Caco-2 (cell line): ENCODE measurements at regions not wholly inside any gene's neighbourhood (a gene's known extent, or its start where the extent isn't known, plus 50 kb on each side); places are given as distances from the start of the nearest gene placed in this dataset.

Experiments
- BruUV-seq: library from RNA; stranded (reverse); fragments of 400-500 nt; replicated peaks from 2 replicates; lab custom pipeline; 2021; lab: Mats Ljungman, UMichigan
- CTCF ChIA-PET: fragments of 300-600 bp; sonication (Branson Sonifier 250); formaldehyde crosslinking; loops from one replicate; lab custom pipeline; 2022; ENCODE audit warnings: antibody characterized with exemption; lab: Charles Lee
- POLR2A ChIA-PET: fragments of 300-600 bp; sonication (Branson Sonifier 250); formaldehyde crosslinking; loops from one replicate; lab custom pipeline; 2022; ENCODE audit warnings: antibody characterized with exemption; lab: Charles Lee
- DNase-seq, 2 experiments: peaks; one replicate each; pipeline versions ENCODE4 v3.0.0 to v3.0.0-alpha.2; 2020 to 2022
- H3K27me3 ChIP-seq: replicated peaks from 2 replicates; pipeline ENCODE4 v1.6.0; 2011; ENCODE audit warnings: low read length; ENCODE audit not compliant: control insufficient read depth, insufficient read depth
- H3K36me3 ChIP-seq: 2 replicates; pipeline ENCODE4 v1.5.1; 2011; ENCODE audit warnings: low read length; ENCODE audit not compliant: control insufficient read depth, insufficient read depth
- H3K4me1 ChIP-seq: fragments of 250-450 bp; sonication (Bioruptor Pico); 2 replicates; pipeline ENCODE4 v1.5.1; 2020; ENCODE audit warnings: mild to moderate bottlenecking
- H3K4me3 ChIP-seq: 2 replicates; pipeline ENCODE4 v1.5.1; 2011; ENCODE audit warnings: low read depth, mild to moderate bottlenecking, control low read depth, low read length
- H3K9me3 ChIP-seq: fragments of 250-450 bp; sonication (Bioruptor Pico); 2 replicates; pipeline ENCODE4 v1.5.1; 2020; ENCODE audit warnings: mild to moderate bottlenecking, moderate library complexity
- H3K27ac Mint-ChIP-seq: one replicate; pipeline ENCODE4 v1.8.0; 2022; ENCODE audit warnings: mixed read lengths; ENCODE audit not compliant: unreplicated experiment
- H3K27me3 Mint-ChIP-seq: one replicate; pipeline ENCODE4 v1.8.0; 2022; ENCODE audit warnings: mixed read lengths; ENCODE audit not compliant: insufficient read depth, unreplicated experiment
- H3K36me3 Mint-ChIP-seq: one replicate; pipeline ENCODE4 v1.8.0; 2022; ENCODE audit warnings: mild to moderate bottlenecking, mixed read lengths; ENCODE audit not compliant: insufficient read depth, unreplicated experiment
- H3K4me1 Mint-ChIP-seq: one replicate; pipeline ENCODE4 v1.8.0; 2022; ENCODE audit warnings: low read depth, mixed read lengths; ENCODE audit not compliant: unreplicated experiment
- H3K4me3 Mint-ChIP-seq: one replicate; pipeline ENCODE4 v1.8.0; 2022; ENCODE audit warnings: mild to moderate bottlenecking, moderate library complexity, mixed read lengths; ENCODE audit not compliant: unreplicated experiment
- H3K9me3 Mint-ChIP-seq: one replicate; pipeline ENCODE4 v1.8.0; 2022; ENCODE audit warnings: mixed read lengths; ENCODE audit not compliant: unreplicated experiment
- intact Hi-C: fragments of 100-400 bp; cut with micrococcal nuclease; formaldehyde crosslinking; loops from one replicate; pipeline ENCODE4 v1.10.0; 2022; ENCODE audit not compliant: unreplicated experiment
- TF ChIP-seq, protein P1 (sequence below), 2 experiments: fragments of 200-600 bp in 1 of 2; IDR thresholded peaks; 1 replicate in 1 of 2; 2 replicates in 1 of 2; pipeline versions ENCODE4 v1.5.1 to v1.8.0; 2011 to 2022; ENCODE audit warnings: antibody characterized with exemption in 1 of 2, control low read depth in 1 of 2, inconsistent platforms in 1 of 2, low read depth in 1 of 2, low read length in 1 of 2, mild to moderate bottlenecking in 1 of 2, moderate library complexity in 1 of 2; ENCODE audit not compliant: insufficient read depth in 1 of 2, severe bottlenecking in 1 of 2, unreplicated experiment in 1 of 2

DNA sequence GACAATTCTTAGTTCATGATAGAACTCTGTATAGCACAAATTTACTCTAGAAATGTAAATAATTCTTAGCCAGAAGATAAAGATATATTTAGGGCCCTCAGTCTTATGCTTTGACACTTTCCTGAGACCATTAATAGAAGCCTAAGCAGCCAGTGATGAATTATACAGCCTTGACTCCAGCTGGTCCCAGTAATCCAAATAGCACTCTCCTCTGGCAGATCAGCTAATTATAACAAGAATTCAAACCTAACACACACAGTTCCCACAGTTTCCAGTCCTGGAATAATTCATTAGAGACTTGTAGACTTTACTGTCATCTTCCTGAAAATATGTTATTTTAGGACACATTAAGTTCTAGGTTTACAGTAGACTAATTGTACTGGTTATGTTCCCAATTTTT lies 50.4 kb downstream of the SHOC1 start:
- Mint-ChIP-seq H3K36me3 (no peaks in the 10 kb centered on the region), H3K9me3 (peaks cover 2% of the 10 kb centered on the region)

DNA sequence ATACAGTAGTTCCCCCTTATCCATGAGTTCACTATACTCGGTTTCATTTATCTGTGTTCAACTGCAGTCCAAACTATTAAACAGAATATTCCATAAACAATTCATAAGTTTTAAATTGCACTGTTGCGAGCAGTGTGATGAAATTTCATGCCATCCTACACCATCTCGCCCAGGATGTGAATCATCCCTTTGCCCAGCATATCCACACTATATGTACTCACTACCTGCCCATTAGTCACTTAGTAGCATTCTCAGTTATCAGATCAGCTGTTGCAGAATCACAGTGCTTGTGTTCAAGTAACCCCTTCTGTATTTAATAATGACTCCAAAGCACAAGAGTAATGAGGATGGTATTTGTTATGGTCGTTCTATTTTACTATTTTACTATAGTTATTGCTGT lies 51.5 kb downstream of the SHOC1 start:
- no TSS peak for BruUV-seq
- ChIA-PET POLR2A (no interaction called here), CTCF (no interaction called here)
- no peaks in the 10 kb centered on the region for H3K9me3 Mint-ChIP-seq
- Histone ChIP-seq H3K4me1 (no peaks in the 10 kb centered on the region), H3K9me3 (no peaks in the 10 kb centered on the region), H3K36me3 (no peaks in the 10 kb centered on the region), H3K4me3 (no peak overlapping the region), H3K27me3 (no peaks in the 10 kb centered on the region)
- no peak for DNase-seq
- no peaks in the 10 kb centered on the region for H3K27me3 Mint-ChIP-seq
- H3K4me1 Mint-ChIP-seq = no peaks in the 10 kb centered on the region
- intact Hi-C loops = no loop called here
- H3K36me3 Mint-ChIP-seq = no peaks in the 10 kb centered on the region
- no peak overlapping the region for H3K27ac Mint-ChIP-seq
- TF ChIP-seq, protein P1, sequence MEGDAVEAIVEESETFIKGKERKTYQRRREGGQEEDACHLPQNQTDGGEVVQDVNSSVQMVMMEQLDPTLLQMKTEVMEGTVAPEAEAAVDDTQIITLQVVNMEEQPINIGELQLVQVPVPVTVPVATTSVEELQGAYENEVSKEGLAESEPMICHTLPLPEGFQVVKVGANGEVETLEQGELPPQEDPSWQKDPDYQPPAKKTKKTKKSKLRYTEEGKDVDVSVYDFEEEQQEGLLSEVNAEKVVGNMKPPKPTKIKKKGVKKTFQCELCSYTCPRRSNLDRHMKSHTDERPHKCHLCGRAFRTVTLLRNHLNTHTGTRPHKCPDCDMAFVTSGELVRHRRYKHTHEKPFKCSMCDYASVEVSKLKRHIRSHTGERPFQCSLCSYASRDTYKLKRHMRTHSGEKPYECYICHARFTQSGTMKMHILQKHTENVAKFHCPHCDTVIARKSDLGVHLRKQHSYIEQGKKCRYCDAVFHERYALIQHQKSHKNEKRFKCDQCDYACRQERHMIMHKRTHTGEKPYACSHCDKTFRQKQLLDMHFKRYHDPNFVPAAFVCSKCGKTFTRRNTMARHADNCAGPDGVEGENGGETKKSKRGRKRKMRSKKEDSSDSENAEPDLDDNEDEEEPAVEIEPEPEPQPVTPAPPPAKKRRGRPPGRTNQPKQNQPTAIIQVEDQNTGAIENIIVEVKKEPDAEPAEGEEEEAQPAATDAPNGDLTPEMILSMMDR (IDR thresholded peaks at IDR 0.05; ENCODE audit: insufficient read depth in 1 of 2, low read depth in 1 of 2, low read length in 1 of 2, severe bottlenecking in 1 of 2, unreplicated experiment in 1 of 2) = no peak
- no peak overlapping the region for H3K4me3 Mint-ChIP-seq

More for the DNA sequence above, 50.4 kb downstream of the SHOC1 start:
- CTCF ChIA-PET = no interaction called here
- Mint-ChIP-seq H3K4me3 (no peak overlapping the region), H3K27me3 (no peaks in the 10 kb centered on the region), H3K27ac (no peak overlapping the region), H3K4me1 (no peaks in the 10 kb centered on the region)
- H3K9me3 ChIP-seq = no peaks in the 10 kb centered on the region
- POLR2A ChIA-PET = no interaction called here
- H3K27me3 ChIP-seq = no peaks in the 10 kb centered on the region
- TF ChIP-seq, protein P1 (IDR thresholded peaks at IDR 0.05; ENCODE audit: insufficient read depth in 1 of 2, low read depth in 1 of 2, low read length in 1 of 2, severe bottlenecking in 1 of 2, unreplicated experiment in 1 of 2) = no peak
- no peaks in the 10 kb centered on the region for H3K36me3 ChIP-seq
- no peak overlapping the region for H3K4me3 ChIP-seq
- intact Hi-C loops = no loop called here
- H3K4me1 ChIP-seq = no peaks in the 10 kb centered on the region
- no TSS peak for BruUV-seq
- no peak for DNase-seq

DNA sequence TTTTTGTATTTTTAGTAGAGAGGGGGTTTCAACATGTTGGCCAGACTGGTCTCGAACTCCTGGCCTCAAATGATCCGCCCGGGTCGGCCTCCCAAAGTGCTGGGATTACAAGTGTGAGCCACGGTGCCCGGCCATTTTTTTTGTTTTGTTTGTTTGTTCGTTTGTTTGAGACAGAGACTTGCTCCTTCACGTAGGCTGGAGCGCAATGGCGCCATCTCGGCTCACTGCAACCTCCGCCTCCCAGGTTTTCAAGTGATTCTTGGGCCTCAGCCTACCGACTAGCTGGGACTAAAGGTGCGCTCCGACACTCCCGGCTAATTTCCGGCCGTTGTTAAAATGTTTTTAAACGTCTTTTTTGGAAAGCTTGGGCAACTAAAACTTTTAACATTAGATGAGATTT lies 54.0 kb downstream of the SHOC1 start:
- H3K9me3 Mint-ChIP-seq = peaks cover 10% of the 10 kb centered on the region
- H3K4me1 Mint-ChIP-seq = no peaks in the 10 kb centered on the region
- Histone ChIP-seq H3K27me3 (no peaks in the 10 kb centered on the region), H3K9me3 (peaks cover 4% of the 10 kb centered on the region; the same call in 1 of the 2 replicates), H3K4me3 (no peak overlapping the region), H3K4me1 (no peaks in the 10 kb centered on the region), H3K36me3 (no peaks in the 10 kb centered on the region)
- POLR2A ChIA-PET = no interaction called here
- TF ChIP-seq, protein P1 (IDR thresholded peaks at IDR 0.05; ENCODE audit: insufficient read depth in 1 of 2, low read depth in 1 of 2, low read length in 1 of 2, severe bottlenecking in 1 of 2, unreplicated experiment in 1 of 2) = no peak
- no peaks in the 10 kb centered on the region for H3K27me3 Mint-ChIP-seq
- CTCF ChIA-PET = no interaction called here
- H3K36me3 Mint-ChIP-seq = no peaks in the 10 kb centered on the region
- intact Hi-C loops = no loop called here
- DNase-seq = no peak
- no peak overlapping the region for H3K4me3 Mint-ChIP-seq
- BruUV-seq = no TSS peak
- H3K27ac Mint-ChIP-seq = no peak overlapping the region
